HG03520 (cell line): ENCODE measurements at regions not wholly inside any gene's neighbourhood (a gene's known extent, or its start where the extent isn't known, plus 50 kb on each side); places are given as distances from the start of the nearest gene placed in this dataset.
"Not testable (repeated sequence)": the region's sequence is repeated elsewhere in the genome, so short reads cannot be mapped to it uniquely, and the experiment has no call there.

Source experiments
- ATAC-seq: cut with Tn5 transposase; IDR thresholded peaks from one replicate; pipeline ENCODE4 v1.9.1; 2021; ENCODE audit warnings: mild to moderate bottlenecking, moderate library complexity; ENCODE audit not compliant: unreplicated experiment

DNA sequence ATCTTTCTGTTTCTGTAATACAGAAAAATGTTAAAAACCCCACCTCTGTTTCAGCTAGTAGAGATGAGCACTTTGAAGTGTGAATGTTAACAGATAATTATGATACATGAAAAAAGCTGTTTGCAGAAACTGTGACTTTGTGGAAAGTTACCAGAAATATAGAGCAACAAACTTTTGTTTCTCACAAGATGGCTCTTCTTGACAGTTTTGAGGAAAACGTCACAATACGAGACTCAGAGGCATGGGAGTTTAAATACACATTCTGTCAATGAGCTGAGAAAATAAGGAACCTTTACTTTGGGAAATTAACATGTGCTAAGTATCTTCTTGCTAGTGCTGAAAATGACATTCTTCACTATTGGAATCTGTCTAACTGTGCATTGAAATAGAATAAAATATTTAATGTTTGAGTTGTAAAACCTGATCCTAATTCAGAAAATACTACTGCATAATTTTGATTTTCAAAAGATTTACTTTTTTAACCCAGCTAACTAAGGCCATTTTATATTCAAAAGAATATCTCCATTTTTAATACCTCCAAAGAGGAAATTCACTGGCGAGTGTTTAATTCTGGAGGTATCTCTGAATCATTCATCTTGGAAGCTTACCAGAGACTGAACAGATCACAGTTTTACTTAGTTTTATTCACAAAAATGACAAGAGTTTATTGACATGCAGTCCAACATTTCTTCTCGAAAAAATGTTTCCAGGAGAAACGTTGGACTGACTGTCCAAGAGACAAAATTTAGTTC is 308.9 kb upstream of the LRFN5 start:
- no peak for ATAC-seq

DNA sequence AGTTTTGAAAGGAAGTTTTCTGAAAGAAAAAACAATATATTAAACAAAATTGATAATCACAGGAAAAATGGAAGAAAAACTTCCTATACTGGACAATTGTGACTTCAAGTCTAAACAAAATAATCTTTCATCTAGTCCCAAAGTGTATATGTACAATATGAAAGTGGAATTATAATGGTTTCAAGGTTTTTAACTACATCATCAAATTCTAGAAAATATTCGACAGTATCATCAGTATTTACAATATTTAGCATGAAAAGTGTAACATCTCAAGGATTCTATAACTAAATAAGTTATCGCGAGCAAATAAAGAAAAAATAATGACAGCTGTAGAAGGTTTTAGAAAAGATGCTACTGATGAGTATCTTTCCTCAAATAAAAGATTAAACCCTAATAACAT is 310.9 kb upstream of the LRFN5 start:
- no peak for ATAC-seq

DNA sequence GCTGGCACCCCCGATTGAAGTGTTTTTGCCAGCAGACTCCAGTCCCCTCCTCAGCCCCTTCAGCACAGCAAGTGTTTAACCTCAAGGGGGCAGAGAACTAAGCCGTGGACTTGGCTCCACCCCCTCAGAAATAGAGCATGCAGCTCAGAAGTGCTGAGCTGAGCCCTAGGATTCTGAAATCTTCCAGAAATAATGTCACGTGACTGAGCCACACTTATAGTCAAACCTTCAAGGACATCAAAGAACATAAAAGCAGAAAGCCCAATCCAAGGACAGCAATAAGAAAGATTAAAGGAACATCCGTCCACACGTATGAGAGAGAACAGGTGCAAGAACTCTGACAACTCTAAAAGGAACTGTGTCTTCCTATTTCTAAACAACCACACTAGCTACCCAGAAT is 317.7 kb upstream of the LRFN5 start:
- ATAC-seq = no peak

DNA sequence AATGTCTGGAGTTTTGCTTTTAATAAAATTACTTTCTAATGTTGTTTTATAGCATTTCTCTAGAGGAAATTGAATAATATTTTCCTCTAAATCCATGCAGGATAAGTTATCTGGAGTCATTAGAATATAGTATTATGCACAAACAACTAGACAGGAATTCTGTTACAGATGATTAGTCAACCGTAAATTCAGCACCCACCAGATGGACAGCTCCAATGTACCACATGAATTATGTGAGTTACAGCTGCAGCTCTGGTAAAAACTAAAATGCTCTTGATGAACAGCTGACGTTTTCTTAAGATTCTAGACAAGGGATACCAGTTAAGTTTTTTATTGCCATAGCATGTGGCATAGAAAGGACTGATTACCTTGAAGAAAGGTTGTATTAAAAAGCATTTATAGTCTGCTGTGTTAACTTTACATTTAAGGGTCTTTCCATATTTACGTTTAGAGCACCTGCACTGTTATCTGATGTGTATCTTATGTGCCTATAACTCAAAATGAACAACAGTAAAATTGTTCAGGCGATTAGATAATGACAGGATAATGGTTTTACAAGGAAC is 321.4 kb upstream of the LRFN5 start:
- ATAC-seq = no peak

DNA sequence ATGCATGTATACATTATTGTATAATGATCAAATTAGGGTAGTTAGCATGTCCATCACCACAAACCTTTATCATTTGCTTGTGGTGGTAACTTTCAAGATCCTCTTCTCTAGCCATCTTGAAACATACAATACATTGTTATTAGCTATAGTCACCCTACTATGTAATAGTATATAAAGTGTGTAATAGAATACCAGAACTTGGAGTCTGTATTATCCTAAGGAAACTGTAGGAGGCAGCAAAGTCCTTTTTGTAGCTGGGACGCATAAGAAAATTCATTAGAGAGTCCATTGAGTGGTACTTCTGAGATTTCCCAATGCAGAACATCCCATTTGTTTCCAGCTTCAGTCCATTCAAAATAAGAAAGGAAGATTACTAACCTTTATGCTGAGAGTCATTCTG is 325.9 kb upstream of the LRFN5 start:
- no peak for ATAC-seq

DNA sequence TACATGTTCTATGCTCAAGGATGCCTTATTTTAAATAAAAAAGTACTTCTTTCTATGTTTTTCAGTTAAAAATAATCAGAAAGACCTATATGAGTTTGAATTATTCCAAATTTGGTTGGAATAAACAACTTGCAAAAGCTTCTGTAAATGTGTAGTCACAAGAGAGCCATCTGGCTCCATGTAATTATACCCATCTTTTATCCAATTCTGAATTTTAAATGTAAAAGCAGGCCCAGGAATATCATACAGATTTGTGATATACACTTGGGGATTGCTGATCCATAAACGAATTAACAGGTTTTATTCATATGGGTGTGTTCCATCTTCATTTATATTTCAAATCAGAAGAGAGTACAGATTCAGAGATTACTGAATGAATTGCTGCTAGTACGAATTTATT is 329.2 kb upstream of the LRFN5 start:
- no peak for ATAC-seq

DNA sequence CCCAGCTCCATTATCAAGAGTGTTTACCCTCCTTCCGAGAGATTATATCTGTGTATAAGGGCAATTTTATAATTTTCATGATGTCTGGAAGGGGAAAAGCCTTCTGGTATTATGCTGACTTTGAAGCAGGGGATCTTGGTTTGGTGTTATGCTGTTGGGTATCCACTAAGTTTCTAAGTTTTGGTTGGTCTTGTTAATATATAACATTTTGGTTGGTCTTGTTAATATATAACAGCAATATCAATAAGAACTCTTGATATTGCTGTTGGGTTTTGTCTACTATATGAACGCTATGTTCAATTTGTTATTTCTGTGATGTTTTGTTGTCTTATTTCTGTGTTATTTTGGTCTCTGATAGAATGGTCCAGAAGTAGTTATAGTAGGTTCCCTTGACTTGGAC is 349.2 kb upstream of the LRFN5 start:
- ATAC-seq = no peak

DNA sequence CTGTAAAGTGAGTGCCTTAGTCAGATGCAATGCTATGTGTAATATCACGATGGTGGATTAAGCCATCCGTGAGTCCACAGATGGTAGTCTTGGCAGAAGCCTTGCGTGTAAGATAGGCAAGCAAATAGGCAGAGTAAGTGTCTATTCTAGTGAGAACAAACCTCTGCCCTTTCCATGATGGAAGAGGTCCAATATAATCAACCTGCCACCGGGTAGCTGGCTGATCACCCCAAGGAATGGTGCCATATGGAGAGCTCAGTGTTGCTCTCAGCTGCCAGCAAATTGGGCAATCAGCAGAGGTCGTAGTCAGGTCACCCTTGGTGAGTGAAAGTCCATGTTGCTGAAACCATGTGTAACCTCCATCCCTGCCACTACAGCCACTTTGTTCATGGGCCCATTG is 371.2 kb upstream of the LRFN5 start:
- no peak for ATAC-seq

DNA sequence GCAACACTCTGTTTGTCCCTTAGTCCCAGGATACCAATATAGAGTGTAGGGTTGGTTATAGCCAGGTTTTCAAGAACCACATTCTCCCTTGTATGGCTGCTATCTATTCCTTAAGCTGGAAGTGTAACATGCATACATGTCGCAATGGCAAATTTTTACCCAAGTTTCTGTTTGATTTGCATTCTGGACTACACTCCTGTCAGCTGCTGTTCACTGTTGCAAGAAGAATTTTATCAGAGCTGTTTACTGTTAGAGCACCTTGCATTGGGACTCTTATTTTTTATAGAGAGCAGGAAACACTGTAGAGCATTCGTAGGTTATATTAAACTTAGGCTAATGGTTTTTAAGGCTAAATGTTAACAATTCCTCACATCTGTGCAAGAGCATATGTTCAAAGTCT is 376.0 kb upstream of the LRFN5 start:
- ATAC-seq = no peak

DNA sequence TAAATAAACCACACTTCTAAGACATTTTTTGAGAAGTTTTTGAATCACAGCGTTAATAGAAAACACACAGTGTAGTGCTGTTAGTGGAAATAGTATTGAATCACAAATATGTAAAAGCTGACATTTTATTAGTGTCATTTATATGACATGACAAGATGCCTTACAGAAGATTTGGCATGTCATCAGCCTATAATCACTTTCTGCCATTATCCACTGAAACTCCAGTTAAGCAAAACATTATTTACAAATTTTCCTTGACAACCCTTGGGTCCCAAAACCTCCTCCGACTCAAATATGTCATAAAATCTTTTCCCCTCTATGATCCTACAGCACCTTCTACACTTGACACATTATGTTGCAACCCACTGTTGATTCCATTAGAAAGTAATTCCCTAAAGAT is 376.9 kb upstream of the LRFN5 start:
- no peak for ATAC-seq

DNA sequence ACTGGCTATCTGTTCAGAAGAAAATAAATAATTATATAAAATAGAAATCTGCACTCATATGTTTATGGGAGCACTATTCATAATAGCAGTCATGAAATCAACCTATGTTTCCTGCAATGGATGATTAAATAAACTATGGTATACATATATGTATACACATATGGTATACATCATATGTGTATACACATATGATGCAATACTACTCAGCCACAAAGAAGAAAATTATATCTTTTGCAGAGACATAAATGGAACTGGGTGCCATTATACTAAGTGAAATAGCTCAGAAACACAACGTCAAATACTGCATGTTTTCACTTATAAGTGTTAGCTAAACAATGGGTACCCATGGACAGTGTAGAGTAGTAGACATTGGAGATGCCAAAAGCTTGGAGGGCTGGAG is 381.2 kb upstream of the LRFN5 start:
- ATAC-seq = no peak

DNA sequence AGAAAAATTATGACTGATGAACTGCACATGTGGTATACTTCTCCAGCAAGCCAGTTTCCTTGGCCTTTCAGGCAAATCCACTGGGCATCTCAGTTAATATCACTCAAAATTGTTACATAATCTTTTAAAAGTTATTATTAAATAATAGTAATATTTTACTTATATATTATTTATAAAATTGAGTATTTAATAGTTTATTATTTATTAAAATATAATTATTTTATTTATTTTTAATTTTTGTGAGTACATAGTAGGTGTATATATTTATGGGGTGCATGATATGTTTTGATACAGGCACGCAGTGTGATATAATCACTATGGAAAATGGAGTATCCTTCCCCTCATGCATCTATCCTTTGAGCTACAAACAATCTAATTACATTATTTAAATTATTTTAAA is 384.1 kb upstream of the LRFN5 start:
- no peak for ATAC-seq

DNA sequence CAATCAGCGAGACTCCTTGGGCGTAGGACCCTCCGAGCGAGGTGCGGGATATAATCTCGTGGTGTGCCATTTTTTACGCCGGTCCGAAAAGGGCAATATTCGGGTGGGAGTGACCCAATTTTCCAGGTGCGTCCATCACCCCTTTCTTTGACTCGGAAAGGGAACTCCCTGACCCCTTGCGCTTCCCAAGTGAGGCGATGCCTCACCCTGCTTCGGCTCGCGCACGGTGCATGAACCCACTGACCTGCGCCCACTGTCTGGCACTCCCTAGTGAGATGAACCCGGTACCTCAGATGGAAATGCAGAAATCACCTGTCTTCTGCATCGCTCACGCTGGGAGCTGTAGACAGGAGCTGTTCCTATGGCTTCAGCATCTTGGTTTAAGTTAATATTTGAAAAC is 391.7 kb upstream of the LRFN5 start:
- ATAC-seq = not testable (repeated sequence)

DNA sequence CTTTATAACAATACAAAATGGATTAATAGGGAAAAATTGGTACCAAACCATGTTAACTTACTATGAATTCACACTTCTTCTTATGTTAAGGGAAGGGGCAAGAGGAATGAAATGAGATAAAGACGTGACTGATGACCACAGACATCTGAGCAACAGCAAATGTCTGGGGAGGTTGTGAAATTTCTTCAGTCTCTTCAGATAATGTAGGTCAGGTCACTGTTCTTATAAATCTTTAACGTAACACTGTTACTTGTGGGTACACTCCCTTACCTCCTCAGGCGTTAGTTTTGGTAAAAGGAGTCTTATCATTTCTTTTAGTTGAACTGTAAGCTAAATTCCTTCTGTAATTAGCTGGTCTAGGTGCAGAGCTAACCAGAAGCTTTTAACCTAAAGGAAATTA is 405.0 kb upstream of the LRFN5 start:
- ATAC-seq = no peak

DNA sequence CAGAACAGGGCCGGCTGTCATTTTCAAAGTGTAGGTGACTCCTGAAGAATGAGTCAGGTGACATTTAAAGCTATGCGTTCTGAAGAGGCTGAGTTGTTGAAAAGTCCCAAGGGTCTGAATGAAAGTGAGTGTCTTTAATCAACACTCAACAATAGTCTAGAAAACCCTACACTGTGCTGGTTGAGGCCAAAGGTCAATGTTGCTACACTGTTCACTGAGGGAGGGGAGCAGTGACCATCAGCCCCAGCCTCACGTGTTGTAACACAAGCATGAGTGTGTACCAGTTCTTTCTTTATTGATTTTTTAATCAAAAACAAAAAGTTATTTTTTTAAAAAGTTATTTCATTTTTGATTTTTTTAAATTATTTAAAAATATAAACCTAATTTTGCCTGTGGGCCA is 418.8 kb upstream of the LRFN5 start:
- no peak for ATAC-seq

DNA sequence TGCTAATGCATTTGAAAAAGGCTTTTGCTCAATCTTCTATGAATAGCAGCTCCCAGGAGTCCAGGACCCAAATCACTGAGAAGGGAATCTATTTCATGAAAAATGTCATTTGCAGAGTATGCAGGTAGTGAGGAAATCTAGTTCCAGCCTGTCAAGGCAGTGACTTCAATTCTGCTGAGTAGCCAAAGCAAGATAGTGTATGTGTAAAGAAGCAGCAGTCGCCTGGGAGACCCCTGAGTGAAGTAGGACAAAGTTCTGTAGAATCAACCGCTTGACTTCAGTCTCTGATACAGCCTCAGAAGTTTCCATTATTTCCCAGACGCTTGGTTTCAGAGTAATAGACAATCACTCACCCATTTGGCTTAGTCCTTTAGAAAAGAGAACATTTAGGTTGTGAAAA is 435.6 kb upstream of the LRFN5 start:
- ATAC-seq = no peak

DNA sequence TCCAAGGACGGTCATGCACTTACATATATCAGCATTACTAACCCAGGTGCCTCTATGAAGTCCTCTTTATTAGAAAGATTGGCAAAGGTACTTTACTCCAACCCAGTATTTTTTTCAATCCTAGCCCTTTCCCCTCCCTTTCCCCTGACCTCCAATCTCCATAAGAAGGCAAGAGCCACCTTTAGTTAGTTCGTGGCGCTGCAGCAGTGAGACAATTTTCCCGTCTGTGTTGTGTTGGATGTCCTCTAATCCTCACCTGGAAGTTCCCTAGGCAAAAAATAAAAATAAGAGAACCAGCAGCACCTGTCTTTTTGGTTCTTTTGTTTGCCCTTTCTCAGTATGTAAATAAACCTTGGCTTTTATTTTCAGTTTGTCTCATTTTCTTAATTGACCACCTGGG is 439.6 kb upstream of the LRFN5 start:
- ATAC-seq = no peak

DNA sequence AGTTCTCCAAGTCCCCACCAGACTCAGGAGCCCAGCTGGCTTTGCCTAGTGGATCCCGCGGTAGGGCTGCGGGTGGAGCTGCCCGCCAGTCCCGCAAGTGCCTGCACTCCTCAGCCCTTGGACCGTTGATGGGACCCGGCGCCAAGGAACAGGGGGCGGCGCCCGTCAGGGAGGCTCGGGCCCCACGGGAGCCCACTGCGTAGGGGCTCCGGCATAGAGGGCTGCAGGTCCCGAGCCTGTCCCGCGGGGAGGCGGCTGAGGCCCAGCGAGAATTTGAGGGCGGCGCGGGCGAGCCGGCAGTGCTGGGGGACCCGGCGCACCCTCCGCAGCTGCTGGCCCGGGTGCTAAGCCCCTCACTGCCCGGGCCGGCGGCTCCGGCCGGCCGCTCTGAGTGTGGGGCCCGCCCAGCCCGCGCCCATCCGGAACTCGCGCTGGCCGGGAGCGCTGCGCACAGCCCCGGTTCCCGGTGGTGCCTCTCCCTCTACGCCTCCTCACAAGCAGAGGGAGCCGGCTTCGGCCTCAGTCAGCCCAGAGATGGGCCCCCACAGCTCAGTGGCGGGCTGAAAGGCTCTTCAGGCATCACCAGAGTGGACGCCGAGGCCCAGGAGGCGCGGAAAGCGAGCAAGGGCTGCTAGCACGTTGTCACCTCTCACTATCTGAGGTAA is 452.4 kb upstream of the LRFN5 start:
- no peak for ATAC-seq

DNA sequence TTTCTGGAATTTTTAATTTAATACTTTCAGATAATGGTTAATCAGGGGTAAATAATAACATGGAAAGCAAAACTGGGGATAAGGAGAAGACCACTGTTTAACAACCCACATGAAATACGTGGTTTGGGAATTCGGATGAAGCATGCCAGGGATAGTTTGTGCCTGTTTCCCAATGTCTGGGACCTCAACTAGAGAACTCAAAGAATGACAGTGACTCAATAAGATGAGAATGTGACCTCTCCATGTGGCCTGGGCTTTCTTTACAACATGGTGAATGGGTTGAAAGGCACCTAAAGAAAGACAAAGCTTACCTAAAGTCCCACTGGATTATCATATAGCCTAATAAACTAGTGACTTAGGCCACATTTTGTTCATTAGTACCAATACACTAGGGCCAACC is 460.3 kb upstream of the LRFN5 start:
- ATAC-seq = no peak

DNA sequence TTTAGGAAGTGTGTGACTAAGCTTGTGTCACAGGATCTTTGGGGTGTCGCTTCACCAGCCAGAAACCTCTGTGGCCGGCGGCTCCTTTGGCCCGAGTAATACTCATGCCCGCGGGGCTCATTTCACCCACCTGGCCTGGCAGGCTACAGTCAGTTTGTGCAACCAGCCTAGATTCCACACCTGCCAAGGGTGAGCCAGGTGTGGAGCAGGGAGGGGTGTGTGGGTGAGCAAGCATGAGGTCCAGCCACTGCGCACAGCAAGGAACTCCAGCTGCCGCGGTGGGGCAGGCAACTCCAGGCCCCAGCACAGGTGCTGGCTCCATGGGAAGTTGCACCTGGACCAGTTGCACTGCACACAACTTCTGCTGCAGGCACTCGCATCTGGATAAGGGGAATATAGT is 462.3 kb upstream of the LRFN5 start:
- no peak for ATAC-seq

DNA sequence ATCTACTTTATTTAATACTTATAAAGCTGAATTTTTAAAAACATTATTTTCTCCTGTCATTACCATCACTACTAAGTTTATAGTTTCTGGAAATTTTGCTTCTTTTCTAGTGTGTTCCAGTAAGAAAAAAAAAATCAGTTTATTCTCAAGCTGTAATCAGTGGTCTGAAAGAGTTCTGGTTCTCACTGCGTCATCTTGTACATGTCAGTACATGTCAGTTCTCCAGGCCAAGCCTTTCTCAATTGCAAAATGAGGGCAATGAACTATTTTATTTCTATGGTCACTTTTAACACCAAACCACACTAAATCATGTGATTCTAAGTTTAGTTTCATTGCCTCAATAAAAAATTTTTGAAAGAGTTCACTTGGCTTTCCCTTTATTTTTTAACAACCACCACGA is 468.9 kb upstream of the LRFN5 start:
- no peak for ATAC-seq

DNA sequence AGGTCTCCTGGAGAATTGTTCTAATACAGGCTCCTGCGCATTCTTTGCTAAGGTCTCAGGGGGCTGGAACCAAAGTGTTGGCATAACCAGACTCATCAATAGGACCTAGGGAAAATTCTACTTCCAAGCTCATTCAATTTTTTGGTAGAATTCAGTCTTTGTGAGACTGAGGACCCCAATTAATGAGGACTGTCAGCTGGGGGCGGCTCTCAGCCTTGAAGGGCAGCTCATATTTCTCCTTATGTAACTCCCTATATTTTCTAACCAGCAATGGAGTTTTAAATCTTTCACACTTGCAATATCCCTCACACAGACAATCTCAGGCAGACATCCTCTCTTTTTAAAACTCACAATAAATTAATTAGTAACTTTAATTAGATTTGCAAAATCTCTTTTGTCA is 476.4 kb upstream of the LRFN5 start:
- ATAC-seq = no peak

DNA sequence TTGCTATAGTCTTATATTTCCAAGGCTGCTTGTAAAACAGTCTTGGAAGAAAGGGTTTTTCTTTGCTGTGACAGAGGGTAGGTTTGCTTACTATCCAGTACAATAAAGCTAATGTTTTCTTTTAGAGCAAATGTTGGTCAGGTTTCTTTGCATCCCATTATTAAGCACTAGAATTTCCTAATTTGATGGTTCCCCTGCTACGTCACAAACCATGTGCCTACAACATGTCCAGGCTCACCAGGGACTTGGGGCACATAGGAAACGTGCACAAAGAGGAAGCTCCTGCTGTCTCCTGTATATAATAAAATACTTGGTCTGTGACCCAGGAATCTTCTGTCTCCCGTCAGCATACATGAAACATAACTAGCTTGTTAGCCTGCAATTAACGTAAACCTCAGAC is 486.3 kb upstream of the LRFN5 start:
- no peak for ATAC-seq
